EL (cell line): ENCODE measurements at regions not wholly inside any gene's neighbourhood (a gene's known extent, or its start where the extent isn't known, plus 50 kb on each side); places are given as distances from the start of the nearest gene placed in this dataset.
"Not testable (repeated sequence)": the region's sequence is repeated elsewhere in the genome, so short reads cannot be mapped to it uniquely, and the experiment has no call there.

ENCODE experiments used
- DNase-seq: peaks from one replicate; pipeline ENCODE4 v3.0.0-alpha.2; 2016

GRCh38 chrX:138923805-138924204, 212.3 kb upstream of the FGF13 start:
- no peak for DNase-seq

GRCh38 chrX:138921031-138921430, 209.5 kb upstream of the FGF13 start:
- no peak for DNase-seq

- no peak for DNase-seq
Measured at GRCh38 chrX:138917781-138918180, 206.3 kb upstream of the FGF13 start.

- no peak for DNase-seq
Measured at GRCh38 chrX:138914767-138915166, 203.2 kb upstream of the FGF13 start.

GRCh38 chrX:138908577-138908976, 197.1 kb upstream of the FGF13 start:
- DNase-seq, result no peak

- DNase-seq, result no peak
Measured at GRCh38 chrX:138897621-138898492, 186.3 kb upstream of the FGF13 start.

GRCh38 chrX:138890491-138890890, 179.0 kb upstream of the FGF13 start:
- no peak for DNase-seq

- DNase-seq, result no peak
Measured at GRCh38 chrX:138889149-138889548, 177.6 kb upstream of the FGF13 start.

- no peak for DNase-seq
Measured at GRCh38 chrX:138886769-138887168, 175.3 kb upstream of the FGF13 start.

- no peak for DNase-seq
Measured at GRCh38 chrX:138885886-138886285, 174.4 kb upstream of the FGF13 start.

GRCh38 chrX:138880293-138880692, 168.8 kb upstream of the FGF13 start:
- DNase-seq, result not testable (repeated sequence)

GRCh38 chrX:138877746-138878145, 166.2 kb upstream of the FGF13 start:
- no peak for DNase-seq

- DNase-seq, result no peak
Measured at GRCh38 chrX:138875472-138875871, 164.0 kb upstream of the FGF13 start.

- no peak for DNase-seq
Measured at GRCh38 chrX:138874271-138874935, 162.9 kb upstream of the FGF13 start.

- DNase-seq, result not testable (repeated sequence)
Measured at GRCh38 chrX:138873640-138874039, 162.1 kb upstream of the FGF13 start.

- no peak for DNase-seq
Measured at GRCh38 chrX:138872537-138872936, 161.0 kb upstream of the FGF13 start.

- no peak for DNase-seq
Measured at GRCh38 chrX:138871739-138872138, 160.2 kb upstream of the FGF13 start.

GRCh38 chrX:138866643-138867042, 155.1 kb upstream of the FGF13 start:
- no peak for DNase-seq

- no peak for DNase-seq
Measured at GRCh38 chrX:138865093-138865649, 153.7 kb upstream of the FGF13 start.

GRCh38 chrX:138859421-138859820, 147.9 kb upstream of the FGF13 start:
- DNase-seq, result no peak

- no peak for DNase-seq
Measured at GRCh38 chrX:138858951-138859350, 147.4 kb upstream of the FGF13 start.

GRCh38 chrX:138858438-138858837, 146.9 kb upstream of the FGF13 start:
- DNase-seq, result no peak

GRCh38 chrX:138856881-138857604, 145.5 kb upstream of the FGF13 start:
- DNase-seq, result no peak
